22Rv1 (cell line): ENCODE measurements at regions not wholly inside any gene's neighbourhood (a gene's known extent, or its start where the extent isn't known, plus 50 kb on each side); places are given as distances from the start of the nearest gene placed in this dataset.

Source experiments
- ZFX ChIP-seq: fragments of 450-650 bp; IDR thresholded peaks from 2 replicates; pipeline ENCODE4 v1.6.1; 2017; ENCODE audit warnings: antibody characterized with exemption, borderline replicate concordance
- TF ChIP-seq, protein P1 (sequence below): fragments of 450-650 bp; IDR thresholded peaks from 2 replicates; pipeline ENCODE4 v1.5.1; 2017; ENCODE audit warnings: mild to moderate bottlenecking

DNA sequence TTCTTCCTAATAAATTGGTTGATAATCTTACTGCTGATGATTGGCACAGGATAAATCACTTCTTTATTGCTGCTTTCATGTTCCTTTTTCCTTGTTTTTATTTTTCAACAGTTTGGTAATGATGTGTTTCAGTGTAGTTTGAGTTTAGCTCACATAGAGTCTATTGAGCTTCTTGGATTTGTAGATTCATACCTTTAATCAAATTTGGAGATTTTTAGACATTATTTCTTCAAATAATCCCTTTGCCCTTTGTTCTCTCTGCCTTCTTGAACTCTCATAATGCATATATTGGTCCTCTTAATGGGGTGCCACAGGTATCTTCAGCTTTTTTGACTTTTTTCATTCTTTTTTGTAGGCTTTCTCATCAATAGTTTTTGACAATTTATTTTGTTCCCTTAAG lies 275.3 kb downstream of the TLE4 start:
- TF ChIP-seq, protein P1, sequence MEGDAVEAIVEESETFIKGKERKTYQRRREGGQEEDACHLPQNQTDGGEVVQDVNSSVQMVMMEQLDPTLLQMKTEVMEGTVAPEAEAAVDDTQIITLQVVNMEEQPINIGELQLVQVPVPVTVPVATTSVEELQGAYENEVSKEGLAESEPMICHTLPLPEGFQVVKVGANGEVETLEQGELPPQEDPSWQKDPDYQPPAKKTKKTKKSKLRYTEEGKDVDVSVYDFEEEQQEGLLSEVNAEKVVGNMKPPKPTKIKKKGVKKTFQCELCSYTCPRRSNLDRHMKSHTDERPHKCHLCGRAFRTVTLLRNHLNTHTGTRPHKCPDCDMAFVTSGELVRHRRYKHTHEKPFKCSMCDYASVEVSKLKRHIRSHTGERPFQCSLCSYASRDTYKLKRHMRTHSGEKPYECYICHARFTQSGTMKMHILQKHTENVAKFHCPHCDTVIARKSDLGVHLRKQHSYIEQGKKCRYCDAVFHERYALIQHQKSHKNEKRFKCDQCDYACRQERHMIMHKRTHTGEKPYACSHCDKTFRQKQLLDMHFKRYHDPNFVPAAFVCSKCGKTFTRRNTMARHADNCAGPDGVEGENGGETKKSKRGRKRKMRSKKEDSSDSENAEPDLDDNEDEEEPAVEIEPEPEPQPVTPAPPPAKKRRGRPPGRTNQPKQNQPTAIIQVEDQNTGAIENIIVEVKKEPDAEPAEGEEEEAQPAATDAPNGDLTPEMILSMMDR, result no peak
- no peak for TF ChIP-seq ZFX
